ENCODE measurements at regions not wholly inside any gene's neighbourhood (a gene's known extent, or its start where the extent isn't known, plus 50 kb on each side); places are given as distances from the start of the nearest gene placed in this dataset.
"Not testable (repeated sequence)": the region's sequence is repeated elsewhere in the genome, so short reads cannot be mapped to it uniquely, and the experiment has no call there.

- DNase-seq = no peak
Observed at GRCh38 chr3:4158329-4158728, 144.8 kb upstream of the SETMAR start.

- DNase-seq = no peak
Observed at GRCh38 chr3:4162096-4162495, 141.1 kb upstream of the SETMAR start.

GRCh38 chr3:4163011-4163410 lies 140.2 kb upstream of the SETMAR start:
- no peak for DNase-seq

- DNase-seq = no peak
Observed at GRCh38 chr3:4166540-4166939, 136.6 kb upstream of the SETMAR start.

- not testable (repeated sequence) for DNase-seq
Observed at GRCh38 chr3:4167230-4167629, 135.9 kb upstream of the SETMAR start.

GRCh38 chr3:4174791-4175190 lies 128.4 kb upstream of the SETMAR start:
- no peak for DNase-seq

- DNase-seq = no peak
Observed at GRCh38 chr3:4191971-4192370, 111.2 kb upstream of the SETMAR start.

GRCh38 chr3:4195006-4195405 lies 108.2 kb upstream of the SETMAR start:
- no peak for DNase-seq

- DNase-seq = no peak
Observed at GRCh38 chr3:4196506-4197147, 106.5 kb upstream of the SETMAR start.

- DNase-seq = no peak
Observed at GRCh38 chr3:4197670-4198069, 105.5 kb upstream of the SETMAR start.

GRCh38 chr3:4198491-4198890 lies 104.7 kb upstream of the SETMAR start:
- DNase-seq = no peak

- not testable (repeated sequence) for DNase-seq
Observed at GRCh38 chr3:4204776-4205175, 98.4 kb upstream of the SETMAR start.

- DNase-seq = no peak
Observed at GRCh38 chr3:4207672-4208071, 95.5 kb upstream of the SETMAR start.

GRCh38 chr3:4208556-4208955 lies 94.6 kb upstream of the SETMAR start:
- no peak for DNase-seq

- no peak for DNase-seq
Observed at GRCh38 chr3:4211610-4212009, 91.6 kb upstream of the SETMAR start.

GRCh38 chr3:4213420-4213819 lies 89.7 kb upstream of the SETMAR start:
- not testable (repeated sequence) for DNase-seq

- DNase-seq = not testable (repeated sequence)
Observed at GRCh38 chr3:4216974-4217373, 86.2 kb upstream of the SETMAR start.

GRCh38 chr3:4218456-4219226 lies 84.5 kb upstream of the SETMAR start:
- DNase-seq = no peak

GRCh38 chr3:4219227-4219568 lies 84.0 kb upstream of the SETMAR start:
- DNase-seq = no peak

GRCh38 chr3:4220065-4220464 lies 83.1 kb upstream of the SETMAR start:
- no peak for DNase-seq

- no peak for DNase-seq
Observed at GRCh38 chr3:4222574-4223175, 80.5 kb upstream of the SETMAR start.

GRCh38 chr3:4223777-4224176 lies 79.4 kb upstream of the SETMAR start:
- DNase-seq = no peak

- DNase-seq = no peak
Observed at GRCh38 chr3:4224331-4224730, 78.8 kb upstream of the SETMAR start.

- DNase-seq = no peak
Observed at GRCh38 chr3:4225005-4225471, 78.1 kb upstream of the SETMAR start.

Data from CD4-positive, alpha-beta T cell treated with Interleukin-4 for 1 hour (primary cell).